IMR-90 (cell line): ENCODE measurements at regions not wholly inside any gene's neighbourhood (a gene's known extent, or its start where the extent isn't known, plus 50 kb on each side); places are given as distances from the start of the nearest gene placed in this dataset.

Source experiments
- ATAC-seq: fragments of 200-7000 bp; cut with Tn5 transposase; 2 replicates; pipeline ENCODE4 v1.9.1; 2020; ENCODE audit warnings: low read depth, mild to moderate bottlenecking, moderate library complexity
- BruUV-seq: library from RNA; stranded (reverse); fragments of 400-500 nt; replicated peaks from 2 replicates; lab custom pipeline; 2021; lab: Mats Ljungman, UMichigan
- CTCF ChIA-PET: fragments of 300-600 bp; formaldehyde crosslinking; extraction: SDS; loops from one replicate; lab custom pipeline; 2021; ENCODE audit warnings: antibody characterized with exemption; lab: Yijun Ruan, JAX
- POLR2A ChIA-PET: fragments of 300-600 bp; sonication (Branson Sonifier 250); formaldehyde crosslinking; loops from one replicate; lab custom pipeline; 2022; ENCODE audit warnings: antibody characterized with exemption; ENCODE audit not compliant: unreplicated experiment; lab: Charles Lee
- DNase-seq: peaks from one replicate; pipeline ENCODE4 v3.0.0; 2013
- H2AFZ ChIP-seq: replicated peaks from 2 replicates; pipeline ENCODE3; 2013; ENCODE audit warnings: low read length, mild to moderate bottlenecking; ENCODE audit not compliant: poor library complexity
- H2AK5ac ChIP-seq: 2 replicates; pipeline ENCODE4 v1.6.1; 2013; ENCODE audit warnings: low read depth, low read length, inconsistent platforms
- H2AK9ac ChIP-seq: replicated peaks from 2 replicates; pipeline ENCODE3; 2013; ENCODE audit warnings: mild to moderate bottlenecking, low read depth, low read length, moderate library complexity; ENCODE audit not compliant: poor library complexity
- H2BK120ac ChIP-seq: 2 replicates; pipeline ENCODE4 v1.6.1; 2013; ENCODE audit warnings: low read depth, low read length, inconsistent platforms
- H2BK15ac ChIP-seq: 3 replicates; pipeline ENCODE4 v1.6.1; 2013; ENCODE audit warnings: low read depth, low read length, inconsistent platforms
- H2BK20ac ChIP-seq: 2 replicates; pipeline ENCODE4 v1.6.1; 2013; ENCODE audit warnings: low read depth, mild to moderate bottlenecking, inconsistent platforms, low read length, moderate library complexity
- H2BK5ac ChIP-seq: 2 replicates; pipeline ENCODE4 v1.6.1; 2013; ENCODE audit warnings: mild to moderate bottlenecking, low read depth, low read length, inconsistent platforms; ENCODE audit not compliant: poor library complexity, severe bottlenecking
- H3K14ac ChIP-seq: replicated peaks from 2 replicates; pipeline ENCODE4 v1.6.1; 2013; ENCODE audit warnings: low read depth, low read length, inconsistent platforms
- H3K18ac ChIP-seq: 2 replicates; pipeline ENCODE4 v1.6.1; 2013; ENCODE audit warnings: low read depth, low read length, control low read depth
- H3K23ac ChIP-seq: 2 replicates; pipeline ENCODE4 v1.6.1; 2013; ENCODE audit warnings: low read depth, low read length, inconsistent platforms
- H3K27ac ChIP-seq: 2 replicates; pipeline ENCODE4 v1.5.1; 2013; ENCODE audit warnings: mild to moderate bottlenecking, control low read depth, low read length; ENCODE audit not compliant: insufficient read depth
- H3K27me3 ChIP-seq: 2 replicates; pipeline ENCODE4 v1.6.1; 2013; ENCODE audit warnings: low read length; ENCODE audit not compliant: control insufficient read depth, insufficient read depth
- H3K36me3 ChIP-seq: 2 replicates; pipeline ENCODE4 v1.6.1; 2013; ENCODE audit warnings: low read length, mixed read lengths; ENCODE audit not compliant: control insufficient read depth, insufficient read depth
- H3K4ac ChIP-seq: 2 replicates; pipeline ENCODE4 v1.6.1; 2013; ENCODE audit warnings: low read depth, low read length, inconsistent platforms
- H3K4me1 ChIP-seq: 2 replicates; pipeline ENCODE4 v1.6.1; 2013; ENCODE audit warnings: low read length, mixed read lengths; ENCODE audit not compliant: control insufficient read depth, insufficient read depth
- H3K4me2 ChIP-seq: 2 replicates; pipeline ENCODE4 v1.6.1; 2013; ENCODE audit warnings: low read depth, mild to moderate bottlenecking, control low read depth, low read length, moderate library complexity
- H3K4me3 ChIP-seq: 2 replicates; pipeline ENCODE4 v1.5.1; 2013; ENCODE audit warnings: low read depth, mild to moderate bottlenecking, control low read depth, low read length, moderate library complexity; ENCODE audit not compliant: insufficient read depth
- H3K56ac ChIP-seq: 2 replicates; pipeline ENCODE4 v1.6.1; 2013; ENCODE audit warnings: low read length, inconsistent platforms; ENCODE audit not compliant: insufficient read depth; ENCODE audit errors: extremely low read depth
- H3K79me1 ChIP-seq, 2 experiments: 2 replicates each; pipeline ENCODE4 v1.6.1; 2013; ENCODE audit warnings: low read length in 2 of 2, inconsistent platforms in 1 of 2, low read depth in 1 of 2
- H3K9ac ChIP-seq: 2 replicates; pipeline ENCODE4 v1.6.1; 2013; ENCODE audit warnings: low read depth, low read length, control low read depth
- H3K9me1 ChIP-seq: 2 replicates; pipeline ENCODE4 v1.6.1; 2013; ENCODE audit warnings: low read length, inconsistent platforms; ENCODE audit not compliant: insufficient read depth
- H3K9me3 ChIP-seq: 2 replicates; pipeline ENCODE4 v1.6.1; 2013; ENCODE audit warnings: low read length; ENCODE audit not compliant: control insufficient read depth, insufficient read depth
- H4K20me1 ChIP-seq: 2 replicates; pipeline ENCODE4 v1.6.1; 2013; ENCODE audit warnings: low read length, inconsistent platforms; ENCODE audit not compliant: insufficient read depth
- H4K5ac ChIP-seq: 2 replicates; pipeline ENCODE4 v1.6.1; 2013; ENCODE audit warnings: mild to moderate bottlenecking, low read depth, low read length, control low read depth
- H4K8ac ChIP-seq, 2 experiments: 2 replicates each; pipeline ENCODE4 v1.6.1; 2013; ENCODE audit warnings: low read depth in 2 of 2, low read length in 2 of 2, control low read depth in 1 of 2, inconsistent platforms in 1 of 2
- H4K91ac ChIP-seq: 2 replicates; pipeline ENCODE4 v1.6.1; 2013; ENCODE audit warnings: low read depth, low read length, inconsistent platforms; ENCODE audit not compliant: insufficient read depth
- BHLHE40 ChIP-seq: fragments of 150-350 bp; IDR thresholded peaks from 2 replicates; pipeline ENCODE4 v1.6.1; 2016; ENCODE audit warnings: mild to moderate bottlenecking, low read depth, low read length
- CEBPB ChIP-seq: IDR thresholded peaks from 2 replicates; pipeline ENCODE4 v1.6.1; 2012; ENCODE audit warnings: low read depth, low read length, improper control_type of control experiment
- CHD1 ChIP-seq: IDR thresholded peaks from 2 replicates; pipeline ENCODE4 v1.6.1; 2012; ENCODE audit warnings: low read depth, low read length, improper control_type of control experiment
- CTCF ChIP-seq: conservative IDR thresholded peaks from 2 replicates; pipeline ENCODE4 v1.5.1; 2012; ENCODE audit warnings: mild to moderate bottlenecking, low read depth, low read length, improper control_type of control experiment
- FOS ChIP-seq: fragments of 150-350 bp; IDR thresholded peaks from 2 replicates; pipeline ENCODE4 v1.6.1; 2016; ENCODE audit warnings: low read depth, low read length
- MAFK ChIP-seq: IDR thresholded peaks from 2 replicates; pipeline ENCODE4 v1.6.1; 2012; ENCODE audit warnings: low read depth, low read length, improper control_type of control experiment
- MAZ ChIP-seq: IDR thresholded peaks from 2 replicates; pipeline ENCODE4 v1.6.1; 2012; ENCODE audit warnings: low read depth, mild to moderate bottlenecking, low read length, improper control_type of control experiment, moderate library complexity, borderline replicate concordance
- MXI1 ChIP-seq: IDR thresholded peaks from 2 replicates; pipeline ENCODE4 v1.6.1; 2012; ENCODE audit warnings: low read depth, mild to moderate bottlenecking, low read length, moderate library complexity, borderline replicate concordance
- NFE2L2 ChIP-seq: fragments of 150-350 bp; IDR thresholded peaks from 2 replicates; pipeline ENCODE4 v1.6.1; 2016; ENCODE audit warnings: low read depth, mild to moderate bottlenecking, low read length
- POLR2A ChIP-seq: IDR thresholded peaks from 2 replicates; pipeline ENCODE4 v1.6.1; 2012; ENCODE audit warnings: mild to moderate bottlenecking, low read depth, low read length
- RAD21 ChIP-seq: IDR thresholded peaks from 2 replicates; pipeline ENCODE4 v1.6.1; 2012; ENCODE audit warnings: low read length, improper control_type of control experiment
- RCOR1 ChIP-seq: IDR thresholded peaks from 2 replicates; pipeline ENCODE4 v1.6.1; 2012; ENCODE audit warnings: mild to moderate bottlenecking, low read length, improper control_type of control experiment; ENCODE audit not compliant: insufficient replicate concordance
- RFX5 ChIP-seq: IDR thresholded peaks from 2 replicates; pipeline ENCODE4 v1.8.0; 2012; ENCODE audit warnings: low read depth, mild to moderate bottlenecking, low read length, moderate library complexity
- SMC3 ChIP-seq: fragments of 150-350 bp; IDR thresholded peaks from 2 replicates; pipeline ENCODE4 v1.6.1; 2016; ENCODE audit warnings: low read depth, mild to moderate bottlenecking, antibody characterized with exemption, low read length, moderate library complexity
- dilution Hi-C: fragments of 300-500 bp; cut with HindIII; formaldehyde crosslinking; loops from one replicate; pipeline ENCODE4 v1.14.3; 2018; ENCODE audit warnings: low sequenced_read_pairs; ENCODE audit not compliant: unreplicated experiment
- in situ Hi-C: fragments of 300-500 bp; cut with MboI; formaldehyde crosslinking; loops from 3 replicates; pipeline ENCODE4 v1.14.3; 2019; ENCODE audit warnings: low sequenced_read_pairs, inconsistent platforms, mixed read lengths
- intact Hi-C: fragments of 100-400 bp; cut with micrococcal nuclease; formaldehyde crosslinking; loops from 2 replicates; pipeline ENCODE4 v1.10.0; 2022
- TF ChIP-seq, protein P1 (sequence below): fragments of 150-350 bp; IDR thresholded peaks from 2 replicates; pipeline ENCODE4 v1.6.1; 2016; ENCODE audit warnings: low read depth, mild to moderate bottlenecking, low read length, moderate library complexity, borderline replicate concordance
- TF ChIP-seq, protein P2 (sequence below): fragments of 150-350 bp; IDR thresholded peaks from 2 replicates; pipeline ENCODE4 v1.6.1; 2017; ENCODE audit warnings: mild to moderate bottlenecking, antibody characterized with exemption, low read length, low read depth

GRCh38 chr4:77348815-77349214 lies 191.8 kb downstream of the CCNG2 start:
- H3K9me3 ChIP-seq, result no peaks in the 10 kb centered on the region
- H3K23ac ChIP-seq, result no peak overlapping the region
- H2AK5ac ChIP-seq, result no peak overlapping the region
- no peak overlapping the region for H2BK120ac ChIP-seq
- no peak for DNase-seq
- H2BK20ac ChIP-seq, result no peak overlapping the region
- H3K9ac ChIP-seq, result no peak overlapping the region
- in situ Hi-C loops, result no loop called here
- no peak overlapping the region for H3K27ac ChIP-seq
- no peaks in the 10 kb centered on the region for H3K79me1 ChIP-seq
- intact Hi-C loops, result no loop called here
- no peaks in the 10 kb centered on the region for H3K9me1 ChIP-seq
- ATAC-seq, result no peak
- no peak overlapping the region for H3K56ac ChIP-seq
- no peak overlapping the region for H4K5ac ChIP-seq
- no peaks in the 10 kb centered on the region for H3K4me1 ChIP-seq
- no peak overlapping the region for H3K4me3 ChIP-seq
- no peak overlapping the region for H2AK9ac ChIP-seq
- H3K4ac ChIP-seq, result no peak overlapping the region
- H3K18ac ChIP-seq, result no peak overlapping the region
- H3K14ac ChIP-seq, result no peak overlapping the region
- ChIA-PET POLR2A (no interaction called here), CTCF (no interaction called here)
- no TSS peak for BruUV-seq
- no peaks in the 10 kb centered on the region for H3K36me3 ChIP-seq
- H2AFZ ChIP-seq, result no peak overlapping the region
- TF ChIP-seq MXI1, result no peak
- no peak for TF ChIP-seq MAZ
- no peak for TF ChIP-seq RFX5
- TF ChIP-seq, protein P1, sequence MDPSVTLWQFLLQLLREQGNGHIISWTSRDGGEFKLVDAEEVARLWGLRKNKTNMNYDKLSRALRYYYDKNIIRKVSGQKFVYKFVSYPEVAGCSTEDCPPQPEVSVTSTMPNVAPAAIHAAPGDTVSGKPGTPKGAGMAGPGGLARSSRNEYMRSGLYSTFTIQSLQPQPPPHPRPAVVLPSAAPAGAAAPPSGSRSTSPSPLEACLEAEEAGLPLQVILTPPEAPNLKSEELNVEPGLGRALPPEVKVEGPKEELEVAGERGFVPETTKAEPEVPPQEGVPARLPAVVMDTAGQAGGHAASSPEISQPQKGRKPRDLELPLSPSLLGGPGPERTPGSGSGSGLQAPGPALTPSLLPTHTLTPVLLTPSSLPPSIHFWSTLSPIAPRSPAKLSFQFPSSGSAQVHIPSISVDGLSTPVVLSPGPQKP, result no peak
- TF ChIP-seq MAFK, result no peak
- TF ChIP-seq RCOR1, result no peak
- TF ChIP-seq RAD21, result no peak
- no peak for TF ChIP-seq CTCF
- TF ChIP-seq BHLHE40, result no peak
- TF ChIP-seq CHD1, result no peak
- TF ChIP-seq POLR2A, result no peak
- no peak for TF ChIP-seq NFE2L2
- TF ChIP-seq SMC3, result no peak
- no peak for TF ChIP-seq CEBPB
- TF ChIP-seq FOS, result no peak
- TF ChIP-seq, protein P2, sequence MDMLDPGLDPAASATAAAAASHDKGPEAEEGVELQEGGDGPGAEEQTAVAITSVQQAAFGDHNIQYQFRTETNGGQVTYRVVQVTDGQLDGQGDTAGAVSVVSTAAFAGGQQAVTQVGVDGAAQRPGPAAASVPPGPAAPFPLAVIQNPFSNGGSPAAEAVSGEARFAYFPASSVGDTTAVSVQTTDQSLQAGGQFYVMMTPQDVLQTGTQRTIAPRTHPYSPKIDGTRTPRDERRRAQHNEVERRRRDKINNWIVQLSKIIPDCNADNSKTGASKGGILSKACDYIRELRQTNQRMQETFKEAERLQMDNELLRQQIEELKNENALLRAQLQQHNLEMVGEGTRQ, result no peak
- H3K4me2 ChIP-seq, result no peak overlapping the region
- no peaks in the 10 kb centered on the region; the same call in 1 of the 2 replicates for H3K27me3 ChIP-seq
- H4K91ac ChIP-seq, result no peak overlapping the region
- no peak overlapping the region for H2BK15ac ChIP-seq
- no peak overlapping the region for H4K8ac ChIP-seq
- dilution Hi-C loops, result no loop called here
- H2BK5ac ChIP-seq, result no peak overlapping the region
- H4K20me1 ChIP-seq, result no peaks in the 10 kb centered on the region
